Bronchial epithelial cell (primary cell): ENCODE measurements at regions not wholly inside any gene's neighbourhood (a gene's known extent, or its start where the extent isn't known, plus 50 kb on each side); places are given as distances from the start of the nearest gene placed in this dataset.
A peak's percentile ranks its signal among the peaks of the same experiment; 100 is the strongest.

Experiments used
- DNase-seq: peaks from one replicate; pipeline ENCODE4 v3.0.0-alpha.2; 2010; ENCODE audit warnings: low read depth
- FAIRE-seq: peaks from 2 replicates; lab custom pipeline; 2011; peaks lifted over from hg19 to GRCh38; lab: Jason Lieb, UNC
- H3K27me3 ChIP-seq: 2 replicates; pipeline ENCODE4 v1.5.1; 2011; ENCODE audit warnings: low read length; ENCODE audit not compliant: control insufficient read depth, insufficient read depth
- H3K36me3 ChIP-seq: 2 replicates; pipeline ENCODE4 v1.5.1; 2011; ENCODE audit warnings: low read length; ENCODE audit not compliant: control insufficient read depth, insufficient read depth
- H3K4me3 ChIP-seq: 2 replicates; pipeline ENCODE4 v1.5.1; 2011; ENCODE audit warnings: mild to moderate bottlenecking, low read depth, low read length, control low read depth
- CTCF ChIP-seq: IDR thresholded peaks from 2 replicates; pipeline ENCODE4 v1.5.1; 2011; ENCODE audit warnings: mild to moderate bottlenecking, moderate library complexity, low read length, control low read depth, inconsistent platforms; ENCODE audit not compliant: insufficient read depth, severe bottlenecking

- H3K27me3 ChIP-seq = no peaks in the 10 kb centered on the region
- H3K4me3 ChIP-seq = no peak overlapping the region
- TF ChIP-seq CTCF = no peak
- FAIRE-seq (no peak), DNase-seq (peak; percentile 72)
- H3K36me3 ChIP-seq = no peaks in the 10 kb centered on the region
Observed at GRCh38 chr11:90722552-90723190, 499.8 kb upstream of the CHORDC1 start.

- Histone ChIP-seq H3K4me3 (no peak overlapping the region), H3K27me3 (no peaks in the 10 kb centered on the region), H3K36me3 (no peaks in the 10 kb centered on the region)
- TF ChIP-seq CTCF = no peak
- FAIRE-seq (no peak), DNase-seq (no peak)
Observed at GRCh38 chr11:90717522-90717921, 494.7 kb upstream of the CHORDC1 start.

GRCh38 chr11:90705661-90706060, 482.8 kb upstream of the CHORDC1 start:
- Histone ChIP-seq H3K27me3 (no peaks in the 10 kb centered on the region), H3K4me3 (no peak overlapping the region), H3K36me3 (no peaks in the 10 kb centered on the region)
- DNase-seq (no peak), FAIRE-seq (no peak)
- no peak for TF ChIP-seq CTCF

GRCh38 chr11:90704510-90704909, 481.7 kb upstream of the CHORDC1 start:
- no peaks in the 10 kb centered on the region for H3K27me3 ChIP-seq
- FAIRE-seq = peak; percentile 52
- no peak for DNase-seq
- H3K4me3 ChIP-seq = no peak overlapping the region
- no peak for TF ChIP-seq CTCF
- no peaks in the 10 kb centered on the region for H3K36me3 ChIP-seq

- H3K36me3 ChIP-seq = no peaks in the 10 kb centered on the region
- DNase-seq (no peak), FAIRE-seq (no peak)
- no peak for TF ChIP-seq CTCF
- no peak overlapping the region for H3K4me3 ChIP-seq
- H3K27me3 ChIP-seq = no peaks in the 10 kb centered on the region
Observed at GRCh38 chr11:90701716-90702115, 478.9 kb upstream of the CHORDC1 start.
